ENCODE measurements at regions not wholly inside any gene's neighbourhood (a gene's known extent, or its start where the extent isn't known, plus 50 kb on each side); places are given as distances from the start of the nearest gene placed in this dataset.

DNA sequence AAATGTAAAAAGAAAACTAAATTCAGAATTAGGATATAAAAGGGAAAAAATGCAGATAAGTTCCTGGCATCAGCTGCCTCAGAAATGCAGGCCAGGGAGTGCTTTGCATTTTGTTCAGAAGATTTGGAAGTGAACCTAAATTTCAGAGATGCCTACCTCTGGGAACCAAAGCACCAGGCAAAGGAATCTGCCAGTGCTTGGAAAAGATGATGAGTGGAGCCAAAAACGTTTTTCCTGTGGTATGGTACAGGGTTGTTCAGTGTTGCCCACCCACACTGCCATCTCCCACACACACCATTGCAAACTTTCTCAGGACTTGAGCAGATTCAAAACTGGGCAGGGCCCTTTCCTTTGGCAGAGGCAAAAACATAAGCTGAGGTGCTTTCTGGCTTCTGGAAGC is 349.5 kb downstream of the TGFB2 start:
- ChIA-PET POLR2A (interaction anchor here (1.1 kb wide), 1 partner anchor 18 kb away, joined by 3 read pairs; no protein-coding TSS in a partner anchor), CTCF (ENCODE audit: low intra/inter-chr PET ratio) (no interaction called here)
- in situ Hi-C loops (cut with MboI) (no loop called here), intact Hi-C loops (cut with micrococcal nuclease) (no loop called here)
- H3K9me3 ChIP-seq (replicated peaks; ENCODE audit: control insufficient read depth, insufficient read depth, low read depth, low read length) = no peaks in the 10 kb centered on the region; the same call in 1 of the 2 replicates
- no peak overlapping the region for H3K4me2 ChIP-seq (ENCODE audit: insufficient read depth, low read length)
- H3K9me1 ChIP-seq (ENCODE audit: control insufficient read depth, insufficient read depth, low read length) = no peaks in the 10 kb centered on the region
- no peaks in the 10 kb centered on the region for H3K4me1 ChIP-seq (replicated peaks in 1 of 2; ENCODE audit: control insufficient read depth in 2 of 2, insufficient read depth in 2 of 2, low read length in 2 of 2)
- TF ChIP-seq HDGF (IDR thresholded peaks at IDR 0.05) (no peak), ELF4 (CRISPR knock-in tag; IDR thresholded peaks at IDR 0.05) (no peak), NR2F6 (CRISPR knock-in tag; IDR thresholded peaks at IDR 0.05) (no peak), SRSF9 (IDR thresholded peaks at IDR 0.05; ENCODE audit: borderline replicate concordance, low read depth, low read length) (no peak), ZKSCAN3 (CRISPR knock-in tag; IDR thresholded peaks at IDR 0.05) (no peak), TCF3 (CRISPR knock-in tag; IDR thresholded peaks at IDR 0.05) (no peak), CBX1 (IDR thresholded peaks at IDR 0.05; ENCODE audit: low read depth) (no peak)
- TF ChIP-seq, protein P1, sequence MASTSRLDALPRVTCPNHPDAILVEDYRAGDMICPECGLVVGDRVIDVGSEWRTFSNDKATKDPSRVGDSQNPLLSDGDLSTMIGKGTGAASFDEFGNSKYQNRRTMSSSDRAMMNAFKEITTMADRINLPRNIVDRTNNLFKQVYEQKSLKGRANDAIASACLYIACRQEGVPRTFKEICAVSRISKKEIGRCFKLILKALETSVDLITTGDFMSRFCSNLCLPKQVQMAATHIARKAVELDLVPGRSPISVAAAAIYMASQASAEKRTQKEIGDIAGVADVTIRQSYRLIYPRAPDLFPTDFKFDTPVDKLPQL (IDR thresholded peaks at IDR 0.05; ENCODE audit: extremely low read depth, insufficient read length) = no peak
- TF ChIP-seq, protein P2, sequence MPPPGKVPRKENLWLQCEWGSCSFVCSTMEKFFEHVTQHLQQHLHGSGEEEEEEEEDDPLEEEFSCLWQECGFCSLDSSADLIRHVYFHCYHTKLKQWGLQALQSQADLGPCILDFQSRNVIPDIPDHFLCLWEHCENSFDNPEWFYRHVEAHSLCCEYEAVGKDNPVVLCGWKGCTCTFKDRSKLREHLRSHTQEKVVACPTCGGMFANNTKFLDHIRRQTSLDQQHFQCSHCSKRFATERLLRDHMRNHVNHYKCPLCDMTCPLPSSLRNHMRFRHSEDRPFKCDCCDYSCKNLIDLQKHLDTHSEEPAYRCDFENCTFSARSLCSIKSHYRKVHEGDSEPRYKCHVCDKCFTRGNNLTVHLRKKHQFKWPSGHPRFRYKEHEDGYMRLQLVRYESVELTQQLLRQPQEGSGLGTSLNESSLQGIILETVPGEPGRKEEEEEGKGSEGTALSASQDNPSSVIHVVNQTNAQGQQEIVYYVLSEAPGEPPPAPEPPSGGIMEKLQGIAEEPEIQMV (tag; conservative IDR thresholded peaks at IDR 0.05; ENCODE audit: low read depth) = no peak
- TF ChIP-seq, protein P3, sequence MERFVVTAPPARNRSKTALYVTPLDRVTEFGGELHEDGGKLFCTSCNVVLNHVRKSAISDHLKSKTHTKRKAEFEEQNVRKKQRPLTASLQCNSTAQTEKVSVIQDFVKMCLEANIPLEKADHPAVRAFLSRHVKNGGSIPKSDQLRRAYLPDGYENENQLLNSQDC (CRISPR knock-in tag; IDR thresholded peaks at IDR 0.05) = no peak
- TF ChIP-seq, protein P4, sequence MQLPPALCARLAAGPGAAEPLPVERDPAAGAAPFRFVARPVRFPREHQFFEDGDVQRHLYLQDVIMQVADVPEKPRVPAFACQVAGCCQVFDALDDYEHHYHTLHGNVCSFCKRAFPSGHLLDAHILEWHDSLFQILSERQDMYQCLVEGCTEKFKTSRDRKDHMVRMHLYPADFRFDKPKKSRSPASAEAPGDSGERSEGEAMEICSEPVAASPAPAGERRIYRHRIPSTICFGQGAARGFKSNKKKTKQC (CRISPR knock-in tag; IDR thresholded peaks at IDR 0.05) = no peak
- DNase-seq (ENCODE audit: extremely low read depth in 1 of 4, low spot score in 3 of 4) = no peak
- H3K79me2 ChIP-seq (ENCODE audit: control insufficient read depth, insufficient read depth, low read length) = no peaks in the 10 kb centered on the region
- no peaks in the 10 kb centered on the region for H3K27me3 ChIP-seq (ENCODE audit: control insufficient read depth in 2 of 2, insufficient read depth in 2 of 2, low read length in 2 of 2)
- WGBS (ENCODE audit: insufficient coverage, low coverage, missing lambda C conversion rate) = 0% methylated on average over 1 of the region's 1 CpG
- no peak overlapping the region for H3K4me3 ChIP-seq
- no peak overlapping the region for H2AFZ ChIP-seq (ENCODE audit: low read depth, low read length)
- no peak overlapping the region for H3K27ac ChIP-seq (ENCODE audit: extremely low read depth, low read depth, low read length)
- no peaks in the 10 kb centered on the region for H4K20me1 ChIP-seq (replicated peaks; ENCODE audit: control insufficient read depth, insufficient read depth, low read length)
- no peak for ATAC-seq
- BruUV-seq (replicated peaks) = no TSS peak
- no peak for FAIRE-seq
- no peaks in the 10 kb centered on the region for H3K36me3 ChIP-seq (ENCODE audit: control insufficient read depth, insufficient read depth, low read length)
- H3K9ac ChIP-seq (ENCODE audit: insufficient read depth in 1 of 2, low read depth in 2 of 2, low read length in 2 of 2) = no peak overlapping the region
